ENCODE measurements at regions not wholly inside any gene's neighbourhood (a gene's known extent, or its start where the extent isn't known, plus 50 kb on each side); places are given as distances from the start of the nearest gene placed in this dataset.

DNA sequence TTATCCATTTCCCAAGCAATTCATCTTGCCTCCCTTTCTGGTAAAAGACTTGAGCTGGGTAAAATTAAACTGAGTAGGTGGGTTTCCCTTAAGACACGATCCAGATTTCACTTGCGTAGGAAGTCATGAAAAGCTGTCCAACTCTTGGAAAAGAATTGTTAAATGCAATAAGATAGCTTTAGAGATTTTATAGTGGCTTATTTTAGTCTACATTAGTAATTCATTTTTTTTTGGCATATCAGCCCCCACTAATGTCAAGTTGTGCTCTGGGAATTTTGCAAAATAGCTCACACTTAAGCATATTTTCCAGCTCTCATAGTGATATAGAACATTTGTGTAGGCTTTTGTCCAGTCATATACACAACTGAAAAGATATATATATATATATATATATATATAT is 344.7 kb upstream of the FIGN start:
- POLR2A ChIA-PET (ENCODE audit: low non-redundant PET), result no interaction called here
- TF ChIP-seq CTCF (conservative IDR thresholded peaks at IDR 0.05; ENCODE audit: low read depth), result no peak
- no peak overlapping the region for H3K27ac ChIP-seq
- DNase-seq (ENCODE audit: low spot score), result no peak
- CTCF ChIA-PET, result interaction anchor here (0.5 to 0.6 kb wide), 2 partner anchors 74 to 889 kb away, joined by 3 read pairs; no protein-coding TSS in a partner anchor

DNA sequence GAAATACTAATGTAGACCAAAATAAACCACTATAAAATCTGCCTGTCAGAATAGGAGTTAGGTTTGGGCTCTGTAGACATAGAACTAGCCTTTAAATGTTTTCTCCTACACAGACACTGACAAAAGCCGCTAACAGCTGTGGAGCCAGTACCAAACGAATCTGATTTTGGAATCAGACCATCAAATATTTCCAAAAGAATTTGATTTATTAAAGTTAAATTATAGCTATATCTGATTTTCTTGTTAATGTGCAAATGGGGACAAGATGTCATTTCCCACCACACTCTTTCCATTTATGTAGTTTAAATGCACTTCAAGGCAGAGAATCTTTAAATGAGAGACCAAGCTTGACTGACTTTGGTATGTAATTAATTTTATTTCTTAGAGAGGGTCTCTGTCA is 343.4 kb upstream of the FIGN start:
- TF ChIP-seq CTCF (conservative IDR thresholded peaks at IDR 0.05; ENCODE audit: low read depth), result no peak
- POLR2A ChIA-PET (ENCODE audit: low non-redundant PET), result no interaction called here

GRCh38 chr2:164078421-164078820 is 342.6 kb upstream of the FIGN start:
- TF ChIP-seq CTCF (conservative IDR thresholded peaks at IDR 0.05; ENCODE audit: low read depth), result no peak
- H3K27ac ChIP-seq, result no peak overlapping the region
- POLR2A ChIA-PET (ENCODE audit: low non-redundant PET), result no interaction called here
- DNase-seq (ENCODE audit: low spot score), result no peak
- CTCF ChIA-PET, result interaction anchor here (0.6 kb wide), 1 partner anchor 887 kb away, joined by 3 read pairs; no protein-coding TSS in a partner anchor

More for the DNA sequence above, 343.4 kb upstream of the FIGN start:
- no peak for DNase-seq (ENCODE audit: low spot score)
- CTCF ChIA-PET, result interaction anchor here (0.6 kb wide), 2 partner anchors 9 to 623 kb away, joined by 3 read pairs; no protein-coding TSS in a partner anchor
- H3K27ac ChIP-seq, result no peak overlapping the region

GRCh38 chr2:164073101-164074074 is 337.6 kb upstream of the FIGN start:
- TF ChIP-seq CTCF (conservative IDR thresholded peaks at IDR 0.05; ENCODE audit: low read depth), result no peak
- no peak overlapping the region for H3K27ac ChIP-seq
- POLR2A ChIA-PET (ENCODE audit: low non-redundant PET), result no interaction called here
- DNase-seq (ENCODE audit: low spot score), result no peak
- CTCF ChIA-PET, result no interaction called here

GRCh38 chr2:164069540-164069939 is 333.7 kb upstream of the FIGN start:
- no peak for TF ChIP-seq CTCF (conservative IDR thresholded peaks at IDR 0.05; ENCODE audit: low read depth)
- CTCF ChIA-PET, result interaction anchor here (0.7 kb wide), 1 partner anchor 9 kb away, joined by 3 read pairs; no protein-coding TSS in a partner anchor
- POLR2A ChIA-PET (ENCODE audit: low non-redundant PET), result no interaction called here
- H3K27ac ChIP-seq, result no peak overlapping the region
- no peak for DNase-seq (ENCODE audit: low spot score)

DNA sequence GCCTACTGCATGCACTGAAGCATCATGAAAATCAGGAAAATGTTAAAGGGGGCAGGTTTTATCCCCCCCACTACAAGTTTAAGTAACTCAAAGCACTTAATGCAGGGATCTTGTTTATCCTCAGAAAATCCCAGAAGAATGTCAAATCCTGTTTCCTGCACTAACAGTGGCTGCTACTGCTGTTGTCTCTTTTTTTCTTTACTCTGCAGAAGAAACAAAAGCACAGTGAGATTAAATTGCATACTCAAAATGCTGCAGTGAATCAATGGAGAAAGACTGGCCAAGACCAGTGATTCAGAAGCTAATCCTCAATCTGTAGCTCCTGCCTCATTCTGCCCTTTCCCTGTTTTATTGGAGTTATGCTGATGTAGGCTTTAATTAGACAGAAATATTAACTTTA is 332.3 kb upstream of the FIGN start:
- no peak for DNase-seq (ENCODE audit: low spot score)
- ChIA-PET CTCF (no interaction called here), POLR2A (ENCODE audit: low non-redundant PET) (no interaction called here)
- no peak for TF ChIP-seq CTCF (conservative IDR thresholded peaks at IDR 0.05; ENCODE audit: low read depth)
- no peak overlapping the region for H3K27ac ChIP-seq

Measured in RWPE1 (cell line).